H1 (cell line): ENCODE measurements at regions not wholly inside any gene's neighbourhood (a gene's known extent, or its start where the extent isn't known, plus 50 kb on each side); places are given as distances from the start of the nearest gene placed in this dataset.

Experiments
- BRCA1 ChIP-seq: IDR thresholded peaks from 2 replicates; pipeline ENCODE4 v1.6.1; 2012; ENCODE audit warnings: low read depth, low read length, improper control_type of control experiment
- CTCF ChIP-seq, 3 experiments: IDR thresholded peaks; 1 replicate in 2 of 3; 2 replicates in 1 of 3; pipeline versions ENCODE4 v1.5.1 to v1.6.1; 2011; ENCODE audit warnings: low read length in 3 of 3, mild to moderate bottlenecking in 3 of 3, inconsistent platforms in 2 of 3, low read depth in 1 of 3, moderate library complexity in 1 of 3; ENCODE audit not compliant: insufficient read depth in 1 of 3; ENCODE audit errors: control extremely low read depth in 1 of 3
- EP300 ChIP-seq, 2 experiments: IDR thresholded peaks; 1 replicate in 1 of 2; 2 replicates in 1 of 2; pipeline ENCODE4 v1.6.1; 2011 to 2012; ENCODE audit warnings: low read depth in 2 of 2, low read length in 2 of 2, mild to moderate bottlenecking in 2 of 2, borderline replicate concordance in 1 of 2, inconsistent platforms in 1 of 2, moderate library complexity in 1 of 2
- EZH2 ChIP-seq: fragments of 200-600 bp; sonication (generic); IDR thresholded peaks from 2 replicates; pipeline ENCODE4 v1.7.1; 2012; ENCODE audit warnings: low read depth, mild to moderate bottlenecking, moderate library complexity, low read length, inconsistent platforms; ENCODE audit not compliant: severe bottlenecking
- KDM5A ChIP-seq: fragments of 200-600 bp; IDR thresholded peaks from 2 replicates; pipeline ENCODE4 v1.7.1; 2012; ENCODE audit warnings: mild to moderate bottlenecking, low read length, inconsistent platforms, mixed read lengths
- MAX ChIP-seq: IDR thresholded peaks from 2 replicates; pipeline ENCODE4 v1.6.1; 2012; ENCODE audit warnings: inconsistent platforms
- RXRA ChIP-seq: IDR thresholded peaks from 2 replicates; pipeline ENCODE4 v1.6.1; 2011; ENCODE audit warnings: low read depth, mild to moderate bottlenecking, low read length, moderate library complexity; ENCODE audit not compliant: insufficient read depth
- SIN3A ChIP-seq, 2 experiments: IDR thresholded peaks in 1 of 2; conservative IDR thresholded peaks in 1 of 2; 2 replicates each; pipeline ENCODE4 v1.6.1; 2011 to 2012; ENCODE audit warnings: low read length in 2 of 2, improper control_type of control experiment in 1 of 2, low read depth in 1 of 2, mild to moderate bottlenecking in 1 of 2
- TAF1 ChIP-seq: IDR thresholded peaks from 2 replicates; pipeline ENCODE4 v1.6.1; 2011; ENCODE audit warnings: mild to moderate bottlenecking, low read depth, low read length
- TAF7 ChIP-seq: optimal IDR thresholded peaks from 2 replicates; pipeline ENCODE3; 2011; ENCODE audit warnings: low read depth, mild to moderate bottlenecking, inconsistent platforms, low read length, moderate library complexity, borderline replicate concordance
- ZNF274 ChIP-seq: IDR thresholded peaks from 2 replicates; pipeline ENCODE4 v1.7.0; 2012; ENCODE audit warnings: low read length, borderline replicate concordance; ENCODE audit errors: extremely low read depth

- TF ChIP-seq BRCA1 = no peak
- no peak for TF ChIP-seq RXRA
- no peak for TF ChIP-seq KDM5A
- TF ChIP-seq EZH2 = no peak
- no peak for TF ChIP-seq MAX
- TF ChIP-seq CTCF (IDR thresholded peaks at IDR 0.05; ENCODE audit: control extremely low read depth in 1 of 3, insufficient read depth in 1 of 3, low read depth in 1 of 3, low read length in 3 of 3) = no peak
- TF ChIP-seq TAF7 = no peak
- no peak for TF ChIP-seq ZNF274
- no peak for TF ChIP-seq EP300 (IDR thresholded peaks at IDR 0.05; ENCODE audit: borderline replicate concordance in 1 of 2, low read depth in 2 of 2, low read length in 2 of 2)
- TF ChIP-seq SIN3A (conservative IDR thresholded peaks at IDR 0.05 in 1 of 2, IDR thresholded peaks at IDR 0.05 in 1 of 2; ENCODE audit: low read depth in 1 of 2, low read length in 2 of 2) = no peak
- no peak for TF ChIP-seq TAF1
These were observed 135.4 kb upstream of the CBLB start for GRCh38 chr3:106004137-106004681.
